T-cell (primary cell): ENCODE measurements at regions not wholly inside any gene's neighbourhood (a gene's known extent, or its start where the extent isn't known, plus 50 kb on each side); places are given as distances from the start of the nearest gene placed in this dataset.

Experiments
- ATAC-seq, 4 experiments: fragments of 200-7000 bp in 3 of 4; fragments of 150-1000 bp in 1 of 4; cut with Tn5 transposase; replicated peaks in 1 of 4; 1 replicate in 3 of 4; 2 replicates in 1 of 4; pipeline ENCODE4 v1.10.0; 2021; ENCODE audit warnings: moderate library complexity in 3 of 4, mild to moderate bottlenecking in 2 of 4, moderate number of reproducible peaks in 1 of 4
- CTCF ChIA-PET, 2 donors: fragments of 300-600 bp; sonication (Branson Sonifier 250); formaldehyde crosslinking; loops; one replicate each; lab custom pipeline; 2022; ENCODE audit warnings: antibody characterized with exemption in 2 of 2; lab: Charles Lee
- POLR2A ChIA-PET, 2 donors: fragments of 300-600 bp; sonication (Branson Sonifier 250); formaldehyde crosslinking; loops; one replicate each; lab custom pipeline; 2022; ENCODE audit warnings: antibody characterized with exemption in 2 of 2; lab: Charles Lee
- DNase-seq, 35 experiments: peaks; one replicate each; pipeline versions ENCODE4 v3.0.0 to v3.0.0-alpha.2; 2013 to 2023
- H3K27ac ChIP-seq: one replicate; pipeline ENCODE4 v1.5.1; 2013; ENCODE audit warnings: low read length
- H3K27me3 ChIP-seq, 2 experiments: replicated peaks in 1 of 2; 1 replicate in 1 of 2; 2 replicates in 1 of 2; pipeline versions ENCODE4 v1.6.1 to v1.7.0; 2013; ENCODE audit warnings: low read length in 1 of 2, mixed read lengths in 1 of 2; ENCODE audit not compliant: control insufficient read depth in 2 of 2, insufficient read depth in 2 of 2; ENCODE audit errors: extremely low read depth in 1 of 2
- H3K36me3 ChIP-seq, 2 donors: 1 replicate in 1 of 2; 2 replicates in 1 of 2; pipeline versions ENCODE4 v1.6.1 to v1.7.0; 2013; ENCODE audit warnings: low read length in 1 of 2; ENCODE audit not compliant: control insufficient read depth in 2 of 2, insufficient read depth in 1 of 2; ENCODE audit errors: extremely low read depth in 1 of 2
- H3K4me1 ChIP-seq, 2 experiments: 1 replicate in 1 of 2; 2 replicates in 1 of 2; pipeline versions ENCODE4 v1.6.1 to v1.7.0; 2013; ENCODE audit warnings: low read length in 2 of 2, mixed read lengths in 1 of 2; ENCODE audit not compliant: insufficient read depth in 2 of 2, control insufficient read depth in 1 of 2; ENCODE audit errors: extremely low read depth in 1 of 2
- H3K4me3 ChIP-seq, 2 donors: 1 replicate in 1 of 2; 2 replicates in 1 of 2; pipeline versions ENCODE4 v1.5.1 to v1.7.0; 2013; ENCODE audit warnings: mild to moderate bottlenecking in 2 of 2, low read length in 1 of 2, moderate library complexity in 1 of 2; ENCODE audit not compliant: control insufficient read depth in 1 of 2; ENCODE audit errors: extremely low read depth in 1 of 2
- H3K9me3 ChIP-seq: 2 replicates; pipeline ENCODE4 v1.7.0; 2013
- H3K27ac Mint-ChIP-seq, 2 donors: one replicate each; pipeline ENCODE4 v1.8.0; 2020 to 2021; ENCODE audit warnings: mild to moderate bottlenecking in 2 of 2, mixed read lengths in 2 of 2
- H3K27me3 Mint-ChIP-seq, 2 donors: one replicate each; pipeline ENCODE4 v1.8.0; 2021 to 2022; ENCODE audit warnings: mixed read lengths in 2 of 2
- H3K36me3 Mint-ChIP-seq: one replicate; pipeline ENCODE4 v1.8.0; 2021; ENCODE audit warnings: mixed read lengths
- H3K4me1 Mint-ChIP-seq, 3 donors: one replicate each; pipeline ENCODE4 v1.8.0; 2020 to 2022; ENCODE audit warnings: mixed read lengths in 3 of 3, mild to moderate bottlenecking in 1 of 3
- H3K4me3 Mint-ChIP-seq, 3 donors: one replicate each; pipeline ENCODE4 v1.8.0; 2020 to 2022; ENCODE audit warnings: mild to moderate bottlenecking in 3 of 3, mixed read lengths in 3 of 3, moderate library complexity in 3 of 3
- H3K9me3 Mint-ChIP-seq, 3 donors: one replicate each; pipeline ENCODE4 v1.8.0; 2020 to 2022; ENCODE audit warnings: mixed read lengths in 3 of 3
- WGBS: methylation state at CpG from one replicate; pipeline ENCODE4 v1.1.5; 2013; ENCODE audit warnings: missing lambda C conversion rate; ENCODE audit not compliant: insufficient coverage; 5-methylcytosine and 5-hydroxymethylcytosine counted together

- ATAC-seq (no peak), DNase-seq (no peak)
- H3K27ac Mint-ChIP-seq = no peak overlapping the region
- ChIA-PET POLR2A (interaction anchor here in 1 of 2 donors (0.6 kb wide), 1 partner anchor 1332 kb away, joined by 3 read pairs; no protein-coding TSS in a partner anchor), CTCF (no interaction called here)
- H3K36me3 ChIP-seq = no peaks in the 10 kb centered on the region
- no peaks in the 10 kb centered on the region for H3K27me3 Mint-ChIP-seq
- no peak overlapping the region for H3K4me3 Mint-ChIP-seq
- no peak overlapping the region for H3K27ac ChIP-seq
- no CpG with 5 or more reads among the region's 1 CpG for WGBS
- H3K4me3 ChIP-seq = no peak overlapping the region
- H3K4me1 ChIP-seq = no peaks in the 10 kb centered on the region
- H3K36me3 Mint-ChIP-seq = no peaks in the 10 kb centered on the region
- H3K9me3 Mint-ChIP-seq = peaks cover 0 to 18% (median 9%) of the 10 kb centered on the region in 3 donors
- no peaks in the 10 kb centered on the region for H3K27me3 ChIP-seq
- H3K9me3 ChIP-seq = no peaks in the 10 kb centered on the region
- peaks cover 6 to 13% (median 8%) of the 10 kb centered on the region in 3 donors for H3K4me1 Mint-ChIP-seq
These were observed 116.8 kb upstream of the AGR3 start for GRCh38 chr7:16998481-16999051.

DNA sequence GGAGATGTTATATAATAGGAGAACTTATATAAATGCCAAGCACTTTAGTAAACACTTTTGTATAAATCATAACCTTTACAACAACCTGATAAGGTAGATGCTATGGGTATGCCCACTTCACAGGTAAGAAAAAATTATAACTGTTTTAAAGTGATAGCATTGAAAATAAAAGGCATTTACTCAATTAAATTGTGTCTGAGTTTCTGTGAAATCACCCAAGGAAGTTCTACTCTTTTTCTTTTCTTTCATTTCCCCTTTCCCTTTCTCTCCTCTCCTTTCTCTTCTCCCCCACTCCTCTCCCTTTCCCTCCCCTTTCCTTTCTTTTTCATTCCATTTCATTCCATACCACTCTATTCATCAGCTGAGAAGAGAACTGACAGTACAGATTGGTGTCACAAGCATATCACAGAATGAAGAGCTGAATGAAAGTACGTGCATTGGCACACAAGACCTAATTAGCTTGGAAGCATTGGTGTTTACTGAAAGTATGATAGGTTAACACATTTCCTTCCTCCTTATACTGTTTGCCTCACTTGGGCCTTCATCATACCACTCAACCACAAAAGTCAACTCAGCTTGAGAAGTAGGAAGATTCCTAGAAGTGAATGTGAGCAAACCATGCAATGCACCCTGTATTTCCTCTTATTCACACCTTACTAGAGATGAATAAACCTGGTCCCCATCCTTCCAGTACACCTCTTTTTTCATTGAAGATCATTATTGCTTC lies 117.9 kb upstream of the AGR3 start:
- POLR2A ChIA-PET = no interaction called here

GRCh38 chr7:17005271-17005670 lies 123.5 kb upstream of the AGR3 start:
- Mint-ChIP-seq H3K27ac (no peak overlapping the region), H3K36me3 (no peaks in the 10 kb centered on the region), H3K4me3 (no peak overlapping the region), H3K9me3 (no peaks in the 10 kb centered on the region), H3K4me1 (peaks cover 5 to 12% (median 6%) of the 10 kb centered on the region in 3 donors), H3K27me3 (no peaks in the 10 kb centered on the region)
- Histone ChIP-seq H3K9me3 (no peaks in the 10 kb centered on the region), H3K4me1 (no peaks in the 10 kb centered on the region), H3K4me3 (no peak overlapping the region), H3K36me3 (no peaks in the 10 kb centered on the region), H3K27ac (no peak overlapping the region), H3K27me3 (no peaks in the 10 kb centered on the region)
- no peak for ATAC-seq
- ChIA-PET POLR2A (no interaction called here), CTCF (interaction anchor here in 1 of 2 donors (0.9 kb wide), 1 partner anchor 19 kb away, joined by 3 read pairs; no protein-coding TSS in a partner anchor)
- no CpG with 5 or more reads among the region's 4 CpGs for WGBS
- no peak for DNase-seq

More for the DNA sequence above, 117.9 kb upstream of the AGR3 start:
- no CpG with 5 or more reads among the region's 1 CpG for WGBS
- Histone ChIP-seq H3K36me3 (no peaks in the 10 kb centered on the region), H3K27ac (no peak overlapping the region), H3K9me3 (no peaks in the 10 kb centered on the region), H3K4me3 (no peak overlapping the region), H3K4me1 (no peaks in the 10 kb centered on the region), H3K27me3 (no peaks in the 10 kb centered on the region)
- ATAC-seq (peak in 3 of 4 experiments; percentile 50 to 79 (median 64)), DNase-seq (no peak)
- Mint-ChIP-seq H3K27ac (peak overlapping the region; percentile 66), H3K9me3 (peaks cover 0 to 18% (median 9%) of the 10 kb centered on the region in 3 donors), H3K27me3 (no peaks in the 10 kb centered on the region), H3K36me3 (no peaks in the 10 kb centered on the region), H3K4me3 (no peak overlapping the region), H3K4me1 (peaks cover 6 to 13% (median 8%) of the 10 kb centered on the region in 3 donors)
- CTCF ChIA-PET = interaction anchor here (0.6 to 0.7 kb wide), 4 partner anchors 40 to 404 kb away, joined by 3 to 7 read pairs (median 4); no protein-coding TSS in a partner anchor

- no CpG with 5 or more reads among the region's 2 CpGs for WGBS
- H3K4me1 ChIP-seq = peaks cover 0 to 2% of the 10 kb centered on the region in 2 experiments
- H3K4me3 ChIP-seq = no peak overlapping the region
- Mint-ChIP-seq H3K36me3 (no peaks in the 10 kb centered on the region), H3K9me3 (no peaks in the 10 kb centered on the region), H3K27ac (no peak overlapping the region), H3K4me1 (peaks cover 9 to 21% (median 13%) of the 10 kb centered on the region in 3 donors), H3K4me3 (no peak overlapping the region), H3K27me3 (no peaks in the 10 kb centered on the region)
- no peak overlapping the region for H3K27ac ChIP-seq
- ATAC-seq (no peak), DNase-seq (no peak)
- no peaks in the 10 kb centered on the region for H3K27me3 ChIP-seq
- H3K36me3 ChIP-seq = no peaks in the 10 kb centered on the region
- H3K9me3 ChIP-seq = no peaks in the 10 kb centered on the region
- CTCF ChIA-PET = no interaction called here
- POLR2A ChIA-PET = no interaction called here
These were observed 126.1 kb upstream of the AGR3 start for GRCh38 chr7:17007841-17008240.

- Histone ChIP-seq H3K27ac (no peak overlapping the region), H3K4me3 (no peak overlapping the region), H3K27me3 (no peaks in the 10 kb centered on the region), H3K36me3 (no peaks in the 10 kb centered on the region), H3K4me1 (peaks cover 0 to 2% of the 10 kb centered on the region in 2 experiments), H3K9me3 (no peaks in the 10 kb centered on the region)
- Mint-ChIP-seq H3K4me1 (peaks cover 9 to 21% (median 13%) of the 10 kb centered on the region in 3 donors), H3K27me3 (no peaks in the 10 kb centered on the region), H3K27ac (no peak overlapping the region), H3K36me3 (no peaks in the 10 kb centered on the region), H3K9me3 (no peaks in the 10 kb centered on the region), H3K4me3 (no peak overlapping the region)
- POLR2A ChIA-PET = interaction anchor here in 1 of 2 donors (0.6 kb wide), 1 partner anchor 268 kb away, joined by 4 read pairs; no protein-coding TSS in a partner anchor
- no CpG with 5 or more reads among the region's 4 CpGs for WGBS
- CTCF ChIA-PET = interaction anchor here (0.7 to 1.5 kb wide), 5 partner anchors 8 to 519 kb away, joined by 3 to 4 read pairs (median 3); no protein-coding TSS in a partner anchor
- ATAC-seq (peak in 1 of 4 experiments; percentile 33), DNase-seq (peak in 1 of 35 experiments; percentile 45)
These were observed 127.4 kb upstream of the AGR3 start for GRCh38 chr7:17009007-17009719.

- peaks cover 9 to 21% (median 13%) of the 10 kb centered on the region in 3 donors for H3K4me1 Mint-ChIP-seq
- no peak for ATAC-seq
- POLR2A ChIA-PET = interaction anchor here in 1 of 2 donors (0.7 kb wide), 1 partner anchor 659 kb away, joined by 3 read pairs; no protein-coding TSS in a partner anchor
- CTCF ChIA-PET = interaction anchor here (1.0 to 1.5 kb wide), 3 partner anchors 9 to 28 kb away, joined by 3 to 4 read pairs (median 3); no protein-coding TSS in a partner anchor
- Histone ChIP-seq H3K27me3 (no peaks in the 10 kb centered on the region), H3K4me3 (no peak overlapping the region), H3K9me3 (no peaks in the 10 kb centered on the region), H3K36me3 (no peaks in the 10 kb centered on the region), H3K27ac (no peak overlapping the region), H3K4me1 (peaks cover 0 to 2% of the 10 kb centered on the region in 2 experiments)
- DNase-seq = no peak
- H3K9me3 Mint-ChIP-seq = no peaks in the 10 kb centered on the region
- no peak overlapping the region for H3K27ac Mint-ChIP-seq
- H3K4me3 Mint-ChIP-seq = no peak overlapping the region
- no peaks in the 10 kb centered on the region for H3K27me3 Mint-ChIP-seq
- no peaks in the 10 kb centered on the region for H3K36me3 Mint-ChIP-seq
- WGBS = no CpG with 5 or more reads among the region's 1 CpG
These were observed 128.2 kb upstream of the AGR3 start for GRCh38 chr7:17009933-17010332.
